Activated CD4-positive, alpha-beta T cell treated with anti-CD3 and anti-CD28 coated beads, Interleukin-2, amount 50 U/mL, for 16 hours (primary cell): ENCODE measurements at regions not wholly inside any gene's neighbourhood (a gene's known extent, or its start where the extent isn't known, plus 50 kb on each side); places are given as distances from the start of the nearest gene placed in this dataset.

ENCODE experiments used
- DNase-seq: peaks from one replicate; pipeline ENCODE4 v3.0.0-alpha.2; 2020

GRCh38 chr12:116650585-116651087 is 87.2 kb downstream of the SPRING1 start:
- no peak for DNase-seq

GRCh38 chr12:116650062-116650461 is 87.8 kb downstream of the SPRING1 start:
- no peak for DNase-seq

- DNase-seq = no peak
Observed at GRCh38 chr12:116647813-116648212, 88.6 kb downstream of the MAP1LC3B2 start.

- DNase-seq = no peak
Observed at GRCh38 chr12:116646901-116647300, 87.7 kb downstream of the MAP1LC3B2 start.

GRCh38 chr12:116644806-116645205 is 85.6 kb downstream of the MAP1LC3B2 start:
- DNase-seq = no peak

- DNase-seq = no peak
Observed at GRCh38 chr12:116642683-116643082, 83.5 kb downstream of the MAP1LC3B2 start.

- DNase-seq = no peak
Observed at GRCh38 chr12:116642106-116642505, 82.9 kb downstream of the MAP1LC3B2 start.

GRCh38 chr12:116640281-116640680 is 81.1 kb downstream of the MAP1LC3B2 start:
- no peak for DNase-seq

- DNase-seq = no peak
Observed at GRCh38 chr12:116639765-116640164, 80.6 kb downstream of the MAP1LC3B2 start.

- no peak for DNase-seq
Observed at GRCh38 chr12:116638376-116638775, 79.2 kb downstream of the MAP1LC3B2 start.

- DNase-seq = no peak
Observed at GRCh38 chr12:116637589-116638150, 78.5 kb downstream of the MAP1LC3B2 start.

- DNase-seq = no peak
Observed at GRCh38 chr12:116636608-116637519, 77.7 kb downstream of the MAP1LC3B2 start.

- DNase-seq = no peak
Observed at GRCh38 chr12:116635487-116635886, 76.3 kb downstream of the MAP1LC3B2 start.

- DNase-seq = no peak
Observed at GRCh38 chr12:116633476-116633875, 74.3 kb downstream of the MAP1LC3B2 start.

GRCh38 chr12:116631619-116632018 is 72.4 kb downstream of the MAP1LC3B2 start:
- no peak for DNase-seq

- no peak for DNase-seq
Observed at GRCh38 chr12:116630762-116631161, 71.6 kb downstream of the MAP1LC3B2 start.

- no peak for DNase-seq
Observed at GRCh38 chr12:116629480-116629879, 70.3 kb downstream of the MAP1LC3B2 start.

GRCh38 chr12:116628989-116629388 is 69.8 kb downstream of the MAP1LC3B2 start:
- no peak for DNase-seq

- DNase-seq = no peak
Observed at GRCh38 chr12:116628450-116628793, 69.2 kb downstream of the MAP1LC3B2 start.
